ENCODE measurements at regions not wholly inside any gene's neighbourhood (a gene's known extent, or its start where the extent isn't known, plus 50 kb on each side); places are given as distances from the start of the nearest gene placed in this dataset.

GRCh38 chr10:108307925-108308312, 1143.4 kb upstream of the SORCS1 start:
- Histone ChIP-seq H2AK5ac (ENCODE audit: insufficient read length, low read length) (no peak overlapping the region), H3K79me1 (ENCODE audit: insufficient read depth, low read depth, low read length, poor library complexity, severe bottlenecking) (no peaks in the 10 kb centered on the region), H3K18ac (ENCODE audit: insufficient read length, low read depth, low read length) (no peak overlapping the region), H2AFZ (ENCODE audit: low read length) (no peak overlapping the region), H3T11ph (ENCODE audit: low read length) (no peak overlapping the region), H3K9me3 (ENCODE audit: control insufficient read depth, low read depth, low read length) (no peaks in the 10 kb centered on the region), H4K20me1 (ENCODE audit: control insufficient read depth, insufficient read depth, insufficient read length) (no peaks in the 10 kb centered on the region), H2BK20ac (ENCODE audit: low read depth, low read length, poor library complexity, severe bottlenecking) (no peak overlapping the region), H3K56ac (ENCODE audit: insufficient read length, low read depth, low read length) (no peak overlapping the region), H2BK120ac (ENCODE audit: low read depth, low read length, poor library complexity, severe bottlenecking) (no peak overlapping the region), H3K27me3 (ENCODE audit: insufficient read depth, low read length) (no peaks in the 10 kb centered on the region), H2BK12ac (ENCODE audit: insufficient read length, low read depth, low read length) (no peak overlapping the region), H3K9ac (ENCODE audit: extremely low read depth, insufficient read length, low read length) (no peak overlapping the region), H3K4me1 (ENCODE audit: insufficient read depth, low read length) (no peaks in the 10 kb centered on the region), H2BK15ac (ENCODE audit: low read depth, low read length) (no peak overlapping the region), H4K91ac (ENCODE audit: insufficient read length, low read depth, low read length) (no peak overlapping the region), H3K23ac (ENCODE audit: insufficient read length, low read depth, low read length) (no peak overlapping the region), H3K4ac (ENCODE audit: low read depth, low read length) (no peak overlapping the region), H3K14ac (ENCODE audit: insufficient read depth, low read length) (no peak overlapping the region), H3K79me2 (ENCODE audit: insufficient read depth, low read length) (no peaks in the 10 kb centered on the region), H4K8ac (replicated peaks; ENCODE audit: insufficient read length, low read depth, low read length) (no peak overlapping the region), H4K5ac (ENCODE audit: insufficient read length, low read depth, low read length) (no peak overlapping the region), H2BK5ac (ENCODE audit: insufficient read length, low read length) (no peak overlapping the region), H3K23me2 (ENCODE audit: insufficient read length, low read depth, low read length, poor library complexity, severe bottlenecking) (no peaks in the 10 kb centered on the region), H3K4me2 (ENCODE audit: insufficient read depth, insufficient read length, low read length) (no peak overlapping the region), H3K27ac (ENCODE audit: insufficient read length, low read depth, low read length) (no peak overlapping the region)
- no peak overlapping the region for H3K4me3 Mint-ChIP-seq
- TF ChIP-seq CTCF (conservative IDR thresholded peaks at IDR 0.05), result no peak
- no peak overlapping the region for H3K27ac Mint-ChIP-seq
- DNase-seq, result no peak
- no peaks in the 10 kb centered on the region for H3K9me3 Mint-ChIP-seq
- H3K36me3 Mint-ChIP-seq (ENCODE audit: insufficient read depth in 1 of 3, low read depth in 3 of 3), result no peaks in the 10 kb centered on the region
- no CpG with 5 or more reads among the region's 7 CpGs for WGBS (ENCODE audit: extremely low coverage, insufficient read length, low lambda C conversion rate)
- H3K27me3 Mint-ChIP-seq (ENCODE audit: low read depth), result no peaks in the 10 kb centered on the region; the same call in 1 of the 2 replicates
- H3K4me1 Mint-ChIP-seq, result no peaks in the 10 kb centered on the region

All from H9 (cell line).